H1 (cell line): ENCODE measurements at regions not wholly inside any gene's neighbourhood (a gene's known extent, or its start where the extent isn't known, plus 50 kb on each side); places are given as distances from the start of the nearest gene placed in this dataset.

Source experiments
- CTCF ChIA-PET: fragments of 300-600 bp; sonication (Branson Sonifier 250); formaldehyde crosslinking; loops from one replicate; lab custom pipeline; 2021; ENCODE audit not compliant: partially characterized antibody; lab: Charles Lee
- POLR2A ChIA-PET: fragments of 300-600 bp; sonication (Branson Sonifier 250); formaldehyde crosslinking; loops from one replicate; lab custom pipeline; 2021; ENCODE audit warnings: inconsistent platforms; ENCODE audit not compliant: partially characterized antibody; lab: Charles Lee
- DNase-seq, 2 experiments: peaks; one replicate each; pipeline versions ENCODE4 v3.0.0 to v3.0.0-alpha.2; 2010 to 2022; ENCODE audit warnings: low spot score in 2 of 2, low read depth in 1 of 2, mixed read lengths in 1 of 2
- FAIRE-seq: peaks from 2 replicates; lab custom pipeline; 2011; peaks lifted over from hg19 to GRCh38; lab: Jason Lieb, UNC
- H2AFZ ChIP-seq: 2 replicates; pipeline ENCODE4 v1.8.1; 2012; ENCODE audit warnings: low read length, inconsistent platforms
- H2AK5ac ChIP-seq: 2 replicates; pipeline ENCODE4 v1.6.1; 2013; ENCODE audit warnings: low read depth, low read length
- H2BK120ac ChIP-seq: replicated peaks from 2 replicates; pipeline ENCODE3; 2013; ENCODE audit warnings: low read depth, low read length, inconsistent platforms
- H2BK12ac ChIP-seq: 2 replicates; pipeline ENCODE4 v1.6.1; 2013; ENCODE audit warnings: low read depth, low read length
- H2BK15ac ChIP-seq: 2 replicates; pipeline ENCODE4 v1.6.1; 2013; ENCODE audit warnings: low read length
- H2BK20ac ChIP-seq: 2 replicates; pipeline ENCODE4 v1.6.1; 2013; ENCODE audit warnings: low read length
- H2BK5ac ChIP-seq: 2 replicates; pipeline ENCODE4 v1.6.1; 2013; ENCODE audit warnings: low read depth, low read length
- H3K14ac ChIP-seq: 2 replicates; pipeline ENCODE4 v1.6.1; 2013; ENCODE audit warnings: inconsistent platforms; ENCODE audit not compliant: insufficient read length
- H3K18ac ChIP-seq: 2 replicates; pipeline ENCODE4 v1.6.1; 2013; ENCODE audit warnings: low read length; ENCODE audit errors: extremely low read depth
- H3K23ac ChIP-seq: 2 replicates; pipeline ENCODE4 v1.6.1; 2013; ENCODE audit warnings: inconsistent platforms; ENCODE audit not compliant: insufficient read length
- H3K23me2 ChIP-seq: 2 replicates; pipeline ENCODE4 v1.6.1; 2013; ENCODE audit warnings: low read depth, low read length
- H3K27ac ChIP-seq: 2 replicates; pipeline ENCODE4 v1.6.1; 2011; ENCODE audit warnings: low read depth, low read length, inconsistent platforms
- H3K27me3 ChIP-seq, 4 experiments: replicated peaks in 1 of 4; 1 replicate in 1 of 4; 2 replicates in 3 of 4; pipeline versions ENCODE4 v1.6.1 to v1.8.1; 2011 to 2013; ENCODE audit warnings: low read length in 3 of 4, mild to moderate bottlenecking in 3 of 4, inconsistent platforms in 2 of 4, mixed read lengths in 2 of 4, moderate library complexity in 1 of 4; ENCODE audit not compliant: control insufficient read depth in 3 of 4, insufficient read depth in 3 of 4; ENCODE audit errors: extremely low read depth in 1 of 4
- H3K36me3 ChIP-seq, 4 experiments: 2 replicates each; pipeline versions ENCODE4 v1.6.1 to v1.8.1; 2011 to 2013; ENCODE audit warnings: mild to moderate bottlenecking in 4 of 4, low read length in 3 of 4, moderate library complexity in 2 of 4, control low read depth in 1 of 4, inconsistent platforms in 1 of 4; ENCODE audit not compliant: insufficient read depth in 4 of 4, control insufficient read depth in 2 of 4
- H3K4ac ChIP-seq: replicated peaks from 2 replicates; pipeline ENCODE3; 2013; ENCODE audit warnings: low read length, low read depth, mixed read lengths, inconsistent platforms; ENCODE audit not compliant: insufficient read length
- H3K4me1 ChIP-seq, 4 experiments: replicated peaks in 1 of 4; 1 replicate in 1 of 4; 2 replicates in 3 of 4; pipeline versions ENCODE4 v1.6.1 to v1.8.1; 2011 to 2013; ENCODE audit warnings: low read length in 3 of 4, inconsistent platforms in 2 of 4, mixed read lengths in 1 of 4; ENCODE audit not compliant: insufficient read depth in 4 of 4, control insufficient read depth in 3 of 4
- H3K4me2 ChIP-seq, 2 experiments: 2 replicates each; pipeline versions ENCODE4 v1.6.1 to v1.8.1; 2011 to 2013; ENCODE audit warnings: low read depth in 2 of 2, low read length in 2 of 2, control low read depth in 1 of 2, inconsistent platforms in 1 of 2, mild to moderate bottlenecking in 1 of 2; ENCODE audit not compliant: insufficient read depth in 1 of 2
- H3K4me3 ChIP-seq, 4 experiments: fragments of 200-600, 300-600 bp in 1 of 4; sonication (generic), shearing (Covaris generic), sonication (Bioruptor Twin) in 1 of 4; 2 replicates each; pipeline versions ENCODE4 v1.5.1 to v1.8.1; 2011 to 2016; ENCODE audit warnings: low read length in 4 of 4, low read depth in 3 of 4, control low read depth in 2 of 4, inconsistent platforms in 2 of 4, mild to moderate bottlenecking in 2 of 4, mixed read lengths in 1 of 4, moderate library complexity in 1 of 4; ENCODE audit not compliant: insufficient read depth in 2 of 4; ENCODE audit errors: extremely low read depth in 1 of 4
- H3K56ac ChIP-seq: replicated peaks from 2 replicates; pipeline ENCODE3; 2013; ENCODE audit warnings: low read depth, mild to moderate bottlenecking, mixed read lengths, low read length, inconsistent platforms; ENCODE audit not compliant: insufficient read length
- H3K79me1 ChIP-seq: 2 replicates; pipeline ENCODE4 v1.6.1; 2013; ENCODE audit warnings: low read depth, low read length, control low read depth
- H3K79me2 ChIP-seq, 2 experiments: 2 replicates each; pipeline versions ENCODE4 v1.6.1 to v1.8.1; 2012 to 2013; ENCODE audit warnings: low read length in 2 of 2, mild to moderate bottlenecking in 2 of 2, inconsistent platforms in 1 of 2; ENCODE audit not compliant: insufficient read depth in 2 of 2, control insufficient read depth in 1 of 2
- H3K9ac ChIP-seq, 4 experiments: replicated peaks in 1 of 4; 1 replicate in 1 of 4; 2 replicates in 3 of 4; pipeline versions ENCODE4 v1.6.1 to v1.8.1; 2011 to 2013; ENCODE audit warnings: low read depth in 3 of 4, low read length in 3 of 4, control low read depth in 2 of 4, mild to moderate bottlenecking in 2 of 4, moderate library complexity in 2 of 4, inconsistent platforms in 1 of 4; ENCODE audit errors: extremely low read depth in 1 of 4
- H3K9me3 ChIP-seq, 2 experiments: 2 replicates each; pipeline versions ENCODE4 v1.6.1 to v1.8.1; 2012 to 2013; ENCODE audit warnings: mild to moderate bottlenecking in 2 of 2, moderate library complexity in 2 of 2, control low read depth in 1 of 2, inconsistent platforms in 1 of 2, low read depth in 1 of 2, low read length in 1 of 2, mixed read lengths in 1 of 2; ENCODE audit not compliant: insufficient read depth in 2 of 2
- H4K20me1 ChIP-seq, 2 experiments: replicated peaks in 1 of 2; 2 replicates each; pipeline versions ENCODE3 to v1.8.1; 2011 to 2013; ENCODE audit warnings: inconsistent platforms in 2 of 2, low read length in 2 of 2, mild to moderate bottlenecking in 1 of 2; ENCODE audit not compliant: insufficient read depth in 2 of 2, control insufficient read depth in 1 of 2
- H4K5ac ChIP-seq: 2 replicates; pipeline ENCODE4 v1.6.1; 2013; ENCODE audit warnings: low read length, low read depth, mixed read lengths, inconsistent platforms; ENCODE audit not compliant: insufficient read length
- H4K8ac ChIP-seq: 2 replicates; pipeline ENCODE4 v1.8.0; 2013; ENCODE audit warnings: mild to moderate bottlenecking, moderate library complexity, low read length, inconsistent platforms; ENCODE audit not compliant: insufficient read depth; ENCODE audit errors: extremely low read depth
- H4K91ac ChIP-seq: replicated peaks from 2 replicates; pipeline ENCODE3; 2013; ENCODE audit warnings: low read length, mixed read lengths, inconsistent platforms; ENCODE audit not compliant: insufficient read length
- BACH1 ChIP-seq: IDR thresholded peaks from 2 replicates; pipeline ENCODE4 v1.6.1; 2012; ENCODE audit warnings: low read length, improper control_type of control experiment
- CBX8 ChIP-seq: fragments of 300-800, 300-1000 bp; sonication (generic); IDR thresholded peaks from 2 replicates; pipeline ENCODE4 v1.7.1; 2016; ENCODE audit warnings: low read depth, low read length, borderline replicate concordance
- CHD2 ChIP-seq: IDR thresholded peaks from 2 replicates; pipeline ENCODE4 v1.6.1; 2012; ENCODE audit warnings: low read length, improper control_type of control experiment
- CREB1 ChIP-seq: IDR thresholded peaks from 2 replicates; pipeline ENCODE4 v1.6.1; 2012; ENCODE audit warnings: inconsistent platforms
- HDAC2 ChIP-seq, 2 experiments: fragments of 300-600 bp in 1 of 2; sonication (generic) in 1 of 2; IDR thresholded peaks; 2 replicates each; pipeline ENCODE4 v1.6.1; 2011 to 2012; ENCODE audit warnings: low read depth in 2 of 2, low read length in 2 of 2, mild to moderate bottlenecking in 2 of 2, moderate library complexity in 2 of 2, borderline replicate concordance in 1 of 2, inconsistent platforms in 1 of 2
- MAFK ChIP-seq: IDR thresholded peaks from 2 replicates; pipeline ENCODE4 v1.6.1; 2012; ENCODE audit warnings: low read depth, mild to moderate bottlenecking, improper control_type of control experiment, low read length
- RAD21 ChIP-seq, 2 experiments: IDR thresholded peaks in 1 of 2; conservative IDR thresholded peaks in 1 of 2; 2 replicates each; pipeline ENCODE4 v1.6.1; 2011; ENCODE audit warnings: low read depth in 2 of 2, low read length in 2 of 2, improper control_type of control experiment in 1 of 2, inconsistent platforms in 1 of 2, mild to moderate bottlenecking in 1 of 2, moderate library complexity in 1 of 2
- RNF2 ChIP-seq: fragments of 200-900, 300-1000 bp; sonication (generic); IDR thresholded peaks from 2 replicates; pipeline ENCODE4 v1.7.1; 2016; ENCODE audit warnings: borderline replicate concordance, low read depth, mild to moderate bottlenecking, antibody characterized with exemption, low read length; ENCODE audit not compliant: poor library complexity, severe bottlenecking; ENCODE audit errors: missing control alignments
- SAP30 ChIP-seq: fragments of 300-600 bp; sonication (generic); IDR thresholded peaks from 2 replicates; pipeline ENCODE4 v1.7.1; 2012; ENCODE audit warnings: low read length, moderate library complexity, mild to moderate bottlenecking, inconsistent platforms; ENCODE audit not compliant: insufficient read depth, insufficient replicate concordance
- SIRT6 ChIP-seq: IDR thresholded peaks from one replicate; pipeline ENCODE4 v1.7.1; 2012; ENCODE audit warnings: low read length, inconsistent platforms
- SIX5 ChIP-seq: IDR thresholded peaks from 2 replicates; pipeline ENCODE4 v1.6.1; 2011; ENCODE audit warnings: mild to moderate bottlenecking, low read depth, low read length
- SP2 ChIP-seq: IDR thresholded peaks from 2 replicates; pipeline ENCODE4 v1.6.1; 2012; ENCODE audit warnings: mild to moderate bottlenecking, low read length, inconsistent platforms
- SRF ChIP-seq: IDR thresholded peaks from 2 replicates; pipeline ENCODE4 v1.6.1; 2011; ENCODE audit warnings: mild to moderate bottlenecking, low read depth, low read length, moderate library complexity
- TAF1 ChIP-seq: IDR thresholded peaks from 2 replicates; pipeline ENCODE4 v1.6.1; 2011; ENCODE audit warnings: mild to moderate bottlenecking, low read depth, low read length

DNA sequence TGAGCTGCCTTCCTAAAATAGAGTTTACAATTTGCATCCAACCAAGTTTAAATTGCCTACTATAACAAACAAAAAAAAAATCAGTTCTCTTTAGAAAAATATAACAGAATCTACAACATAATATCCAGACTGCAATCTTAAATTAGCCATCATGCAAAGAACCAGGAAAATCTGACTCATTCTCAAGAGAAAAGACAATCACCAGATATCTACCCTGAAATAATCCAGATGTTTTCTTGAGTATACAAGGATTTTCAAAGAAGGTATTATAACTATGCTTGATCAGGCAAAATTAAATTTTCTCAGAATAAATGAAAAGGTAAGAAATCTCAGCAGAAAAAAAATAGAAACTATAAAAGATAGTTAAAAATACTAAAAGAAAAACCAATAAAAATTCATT is 115.6 kb downstream of the CCER1 start:
- Histone ChIP-seq H4K8ac (no peak overlapping the region), H2BK15ac (no peak overlapping the region), H3K14ac (no peak overlapping the region), H3K79me1 (no peaks in the 10 kb centered on the region), H3K4me1 (peaks cover 0 to 3% (median 2%) of the 10 kb centered on the region in 4 experiments; a peak in 2 of 7 replicates), H3K9ac (no peak overlapping the region), H3K23me2 (no peaks in the 10 kb centered on the region), H3K23ac (no peak overlapping the region), H3K27ac (no peak overlapping the region), H3K56ac (no peak overlapping the region), H2BK12ac (no peak overlapping the region), H3K4ac (no peak overlapping the region), H2AFZ (no peak overlapping the region), H3K4me3 (no peak overlapping the region), H2BK20ac (no peak overlapping the region), H3K4me2 (no peak overlapping the region), H2BK120ac (no peak overlapping the region), H2BK5ac (no peak overlapping the region), H3K27me3 (no peaks in the 10 kb centered on the region), H3K79me2 (no peaks in the 10 kb centered on the region), H2AK5ac (no peak overlapping the region), H4K91ac (no peak overlapping the region), H3K18ac (no peak overlapping the region), H3K36me3 (no peaks in the 10 kb centered on the region), H3K9me3 (no peaks in the 10 kb centered on the region), H4K5ac (no peak overlapping the region), H4K20me1 (no peaks in the 10 kb centered on the region)
- ChIA-PET CTCF (no interaction called here), POLR2A (no interaction called here)
- no peak for FAIRE-seq
- TF ChIP-seq RAD21 (IDR thresholded peaks at IDR 0.05 in 1 of 2, conservative IDR thresholded peaks at IDR 0.05 in 1 of 2; ENCODE audit: low read depth in 2 of 2, low read length in 2 of 2) (no peak), HDAC2 (IDR thresholded peaks at IDR 0.05; ENCODE audit: borderline replicate concordance in 1 of 2, low read depth in 2 of 2, low read length in 2 of 2) (no peak), MAFK (no peak), CBX8 (no peak), SP2 (no peak), RNF2 (no peak), SAP30 (no peak), SIRT6 (no peak), SIX5 (no peak), SRF (no peak), CREB1 (no peak), BACH1 (no peak), CHD2 (no peak), TAF1 (no peak)
- no peak for DNase-seq
